Adrenal gland (tissue), 9 donors: ENCODE measurements at regions not wholly inside any gene's neighbourhood (a gene's known extent, or its start where the extent isn't known, plus 50 kb on each side); places are given as distances from the start of the nearest gene placed in this dataset.

Source experiments
- DNase-seq, 7 donors: peaks; one replicate each; pipeline ENCODE4 v3.0.0-alpha.2; 2019 to 2020
- H3K27ac ChIP-seq, 5 donors: fragments of 200-600 bp; sonication (generic) in 4 of 5; 1 replicate in 3 of 5; 2 replicates in 2 of 5; pipeline versions ENCODE4 v1.5.1 to v1.8.0; 2016 to 2020; ENCODE audit warnings: mild to moderate bottlenecking in 1 of 5
- H3K27me3 ChIP-seq: fragments of 200-600 bp; 2 replicates; pipeline ENCODE4 v1.8.0; 2021
- H3K36me3 ChIP-seq, 2 donors: fragments of 200-600 bp; replicated peaks in 1 of 2; 1 replicate in 1 of 2; 2 replicates in 1 of 2; pipeline versions ENCODE4 v1.5.1 to v1.8.0; 2018 to 2022
- H3K4me1 ChIP-seq, 2 donors: fragments of 200-600 bp; replicated peaks in 1 of 2; 1 replicate in 1 of 2; 2 replicates in 1 of 2; pipeline versions ENCODE4 v1.5.1 to v1.8.0; 2018 to 2021
- H3K4me3 ChIP-seq, 4 donors: fragments of 200-600 bp; sonication (generic) in 3 of 4; one replicate each; pipeline ENCODE4 v1.5.1; 2016 to 2018
- H3K9me3 ChIP-seq, 3 donors: fragments of 200-600 bp; sonication (generic) in 1 of 3; replicated peaks in 1 of 3; 1 replicate in 2 of 3; 2 replicates in 1 of 3; pipeline versions ENCODE4 v1.5.1 to v1.8.0; 2016 to 2021
- CTCF ChIP-seq, 6 experiments: fragments of 450-650 bp in 4 of 6; fragments of 200-600 bp in 2 of 6; sonication (generic) in 1 of 6; IDR thresholded peaks; 1 replicate in 5 of 6; 2 replicates in 1 of 6; pipeline versions ENCODE4 v1.5.1 to v1.8.0; 2016 to 2021; ENCODE audit warnings: antibody characterized with exemption in 6 of 6, mild to moderate bottlenecking in 2 of 6, moderate library complexity in 1 of 6
- POLR2A ChIP-seq, 2 donors: fragments of 450-650 bp; IDR thresholded peaks; one replicate each; pipeline ENCODE4 v1.6.1; 2017; ENCODE audit warnings: antibody characterized with exemption in 2 of 2, mild to moderate bottlenecking in 2 of 2, moderate library complexity in 1 of 2
- WGBS, 4 donors: extraction: QIAGEN DNeasy Blood & Tissue Kit in 2 of 4; methylation state at CpG; one replicate each; pipeline versions ENCODE4 v1.1.5 to v1.1.7; 2013 to 2017; 5-methylcytosine and 5-hydroxymethylcytosine counted together
- intact Hi-C, 2 donors: fragments of 100-400 bp; cut with DNase I; formaldehyde crosslinking; loops; one replicate each; pipeline versions ENCODE4 v1.14.1 to v1.15.0; 2022 to 2023
- donor health status: healthy with polysubstance abuse.
- donor health status: Bipolar disorder and iron deficiency.
- donor health status: DM: yes; HTN: yes; CAD: no.
- donor health status: DM: no; HTN: no; CAD: no.
- donor health status: DM: no; HTN: no; CAD: no.

DNA sequence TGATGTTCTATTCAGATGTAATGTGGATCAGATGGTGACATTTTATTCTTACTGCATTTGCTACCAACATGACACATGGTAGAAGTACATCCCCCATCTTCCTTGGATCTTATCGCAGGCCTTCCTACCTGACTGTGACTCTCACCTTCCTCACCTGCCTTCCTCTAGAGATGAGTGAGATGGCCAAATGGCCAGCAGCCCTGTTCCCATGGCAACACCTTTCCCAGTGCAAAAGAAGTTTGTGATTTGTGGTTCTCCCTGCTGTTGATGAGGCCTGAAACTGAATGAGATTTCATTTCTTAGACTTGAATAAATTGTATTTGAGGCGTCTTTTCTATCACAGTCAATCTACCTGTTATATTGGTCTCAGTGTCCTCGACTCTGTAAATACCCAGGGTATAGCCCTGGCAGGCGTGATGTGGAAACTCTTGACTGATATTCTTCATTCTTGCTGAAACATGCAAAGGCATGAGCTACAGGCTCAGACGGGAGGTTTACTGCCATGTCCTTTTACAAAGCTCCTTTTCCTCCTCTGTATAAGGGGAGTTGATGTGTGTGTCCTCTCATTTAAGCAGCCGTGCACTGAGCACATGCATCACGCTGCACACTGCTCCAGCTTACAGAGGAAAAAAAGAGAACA is 440.7 kb upstream of the AKR1E2 start:
- Histone ChIP-seq H3K9me3 (no peaks in the 10 kb centered on the region), H3K27ac (no peak overlapping the region), H3K4me3 (no peak overlapping the region), H3K27me3 (no peaks in the 10 kb centered on the region), H3K36me3 (no peaks in the 10 kb centered on the region), H3K4me1 (no peaks in the 10 kb centered on the region)
- DNase-seq, result no peak
- intact Hi-C loops, result no loop called here
- 78 to 85% (median 84%) methylated on average over 7 of the region's 7 CpGs for WGBS, 4 donors
- no peak for TF ChIP-seq POLR2A (IDR thresholded peaks at IDR 0.05)
- TF ChIP-seq CTCF (IDR thresholded peaks at IDR 0.05), result no peak

DNA sequence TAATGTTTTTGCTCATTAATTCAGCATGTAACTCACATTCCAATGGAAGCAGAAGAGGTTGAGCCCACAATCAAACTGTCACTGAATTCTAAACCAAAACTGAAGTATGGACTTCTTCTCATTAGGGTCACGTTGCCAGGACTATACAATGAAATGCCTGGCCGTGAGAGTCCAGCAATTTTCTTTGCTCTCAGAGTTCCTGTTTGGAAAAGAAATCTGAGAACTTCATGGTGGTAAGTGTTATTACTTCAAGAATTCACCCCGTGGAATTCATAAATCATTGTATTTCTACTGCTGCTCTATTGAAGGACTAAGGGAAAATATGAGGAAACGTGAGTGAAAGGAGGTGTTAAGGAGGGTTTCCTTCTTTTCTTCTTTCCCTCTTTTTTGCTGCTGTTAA is 441.8 kb upstream of the AKR1E2 start:
- 30 to 34% (median 32%) methylated on average over 4 of the region's 4 CpGs for WGBS, 4 donors
- H3K9me3 ChIP-seq, result no peaks in the 10 kb centered on the region
- no peak for DNase-seq
- TF ChIP-seq CTCF (IDR thresholded peaks at IDR 0.05) (no peak), POLR2A (IDR thresholded peaks at IDR 0.05) (no peak)
- intact Hi-C loops, result no loop called here
- H3K4me3 ChIP-seq, result no peak overlapping the region
- no peaks in the 10 kb centered on the region for H3K4me1 ChIP-seq
- no peaks in the 10 kb centered on the region for H3K27me3 ChIP-seq
- H3K36me3 ChIP-seq, result no peaks in the 10 kb centered on the region
- no peak overlapping the region for H3K27ac ChIP-seq

- intact Hi-C loops, result no loop called here
- DNase-seq, result no peak
- TF ChIP-seq CTCF (IDR thresholded peaks at IDR 0.05) (no peak), POLR2A (IDR thresholded peaks at IDR 0.05) (no peak)
- Histone ChIP-seq H3K36me3 (no peaks in the 10 kb centered on the region), H3K4me1 (no peaks in the 10 kb centered on the region), H3K27ac (no peak overlapping the region), H3K4me3 (no peak overlapping the region), H3K27me3 (no peaks in the 10 kb centered on the region), H3K9me3 (no peaks in the 10 kb centered on the region)
- 28 to 37% (median 33%) methylated on average over 4 of the region's 4 CpGs for WGBS, 4 donors
Measured at GRCh38 chr10:4383651-4384098, 442.3 kb upstream of the AKR1E2 start.

DNA sequence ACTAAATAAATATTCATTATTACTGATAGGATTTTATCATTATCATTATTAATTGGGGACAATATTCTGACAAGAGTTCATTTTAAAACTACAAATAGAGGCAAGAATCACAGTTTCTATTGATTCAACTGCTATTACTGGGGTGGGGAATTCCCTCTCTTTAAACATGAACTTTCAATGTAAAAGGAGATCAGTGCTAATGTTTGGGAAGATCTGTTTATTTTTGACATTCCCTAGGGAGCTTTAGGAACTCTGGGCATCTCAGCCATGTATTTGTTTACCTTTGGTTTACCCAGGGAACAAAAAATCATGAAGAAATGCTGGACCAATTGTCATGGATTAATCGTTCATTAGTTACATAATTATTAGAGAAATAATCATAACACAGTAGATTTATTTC is 443.2 kb upstream of the AKR1E2 start:
- H3K27ac ChIP-seq, result no peak overlapping the region
- H3K4me3 ChIP-seq, result no peak overlapping the region
- no peaks in the 10 kb centered on the region for H3K36me3 ChIP-seq
- H3K9me3 ChIP-seq, result no peaks in the 10 kb centered on the region
- H3K4me1 ChIP-seq, result no peaks in the 10 kb centered on the region
- TF ChIP-seq POLR2A (IDR thresholded peaks at IDR 0.05) (no peak), CTCF (IDR thresholded peaks at IDR 0.05) (no peak)
- no peaks in the 10 kb centered on the region for H3K27me3 ChIP-seq
- WGBS, 4 donors, result 39 to 55% (median 49%) methylated on average over 1 of the region's 1 CpG
- DNase-seq, result no peak
- intact Hi-C loops, result no loop called here
